Smooth muscle cell (in vitro differentiated cells): ENCODE measurements at regions not wholly inside any gene's neighbourhood (a gene's known extent, or its start where the extent isn't known, plus 50 kb on each side); places are given as distances from the start of the nearest gene placed in this dataset.

Experiments
- DNase-seq: peaks from one replicate; lab custom pipeline; 2025; ENCODE audit not compliant: unreplicated experiment; lab: John Stamatoyannopoulos, UW
- H2AFZ ChIP-seq: fragments of 200-600 bp; sonication (generic); 2 replicates; pipeline ENCODE4 v1.6.0; 2016; ENCODE audit warnings: antibody characterized with exemption, low read depth, mild to moderate bottlenecking
- H3F3A ChIP-seq: fragments of 200-600 bp; sonication (generic); 2 replicates; pipeline ENCODE4 v1.6.0; 2017; ENCODE audit warnings: antibody characterized with exemption, low read depth
- H3K27ac ChIP-seq: fragments of 200-600 bp; sonication (generic); 2 replicates; pipeline ENCODE4 v1.5.1; 2016; ENCODE audit warnings: low read depth, mild to moderate bottlenecking
- H3K27me3 ChIP-seq: fragments of 200-600 bp; sonication (generic); 2 replicates; pipeline ENCODE4 v1.6.1; 2016; ENCODE audit warnings: low read depth, mild to moderate bottlenecking
- H3K36me3 ChIP-seq: fragments of 200-600 bp; sonication (generic); 2 replicates; pipeline ENCODE4 v1.5.1; 2016; ENCODE audit warnings: low read depth
- H3K4me1 ChIP-seq: fragments of 200-600 bp; sonication (generic); 2 replicates; pipeline ENCODE4 v1.5.1; 2016; ENCODE audit warnings: low read depth
- H3K4me2 ChIP-seq: fragments of 200-600 bp; sonication (generic); 2 replicates; pipeline ENCODE4 v1.6.0; 2016; ENCODE audit warnings: mild to moderate bottlenecking
- H3K4me3 ChIP-seq: fragments of 200-600 bp; sonication (generic); 2 replicates; pipeline ENCODE4 v1.5.1; 2016; ENCODE audit warnings: mild to moderate bottlenecking
- H3K79me2 ChIP-seq: fragments of 200-600 bp; sonication (generic); 2 replicates; pipeline ENCODE4 v1.6.0; 2016; ENCODE audit warnings: low read depth, mild to moderate bottlenecking
- H3K9ac ChIP-seq: fragments of 200-600 bp; sonication (generic); 2 replicates; pipeline ENCODE4 v1.6.0; 2016; ENCODE audit warnings: low read depth
- H3K9me3 ChIP-seq: fragments of 200-600 bp; sonication (generic); replicated peaks from 2 replicates; pipeline ENCODE4 v1.5.1; 2016; ENCODE audit warnings: low read depth
- H4K20me1 ChIP-seq: fragments of 200-600 bp; sonication (generic); 2 replicates; pipeline ENCODE4 v1.6.0; 2016; ENCODE audit warnings: low read depth
- CTCF ChIP-seq: fragments of 200-600 bp; sonication (generic); IDR thresholded peaks from 2 replicates; pipeline ENCODE4 v1.5.1; 2017; ENCODE audit warnings: borderline replicate concordance, mild to moderate bottlenecking, antibody characterized with exemption; ENCODE audit not compliant: insufficient read depth, poor library complexity, severe bottlenecking
- WGBS: methylation state at CpG from one replicate; pipeline ENCODE4 v1.1.7; 2016; ENCODE audit warnings: low lambda C conversion rate; 5-methylcytosine and 5-hydroxymethylcytosine counted together

- H3F3A ChIP-seq: no peaks in the 10 kb centered on the region
- no peaks in the 10 kb centered on the region for H3K36me3 ChIP-seq
- no peaks in the 10 kb centered on the region for H4K20me1 ChIP-seq
- H2AFZ ChIP-seq: no peak overlapping the region
- H3K79me2 ChIP-seq: no peaks in the 10 kb centered on the region
- TF ChIP-seq CTCF: no peak
- H3K9ac ChIP-seq: no peak overlapping the region
- WGBS: 65% methylated on average over 3 of the region's 3 CpGs
- no peak overlapping the region for H3K4me3 ChIP-seq
- H3K4me1 ChIP-seq: peaks cover 3% of the 10 kb centered on the region
- no peak overlapping the region for H3K27ac ChIP-seq
- H3K9me3 ChIP-seq: no peaks in the 10 kb centered on the region
- no peak for DNase-seq
- peaks cover 46% of the 10 kb centered on the region for H3K27me3 ChIP-seq
- H3K4me2 ChIP-seq: no peak overlapping the region
These were observed 170.5 kb upstream of the RBM19 start for GRCh38 chr12:114136631-114137030.

- H3K27me3 ChIP-seq: peaks cover 43% of the 10 kb centered on the region
- H3K27ac ChIP-seq: no peak overlapping the region
- no peaks in the 10 kb centered on the region for H3K9me3 ChIP-seq
- no peak overlapping the region for H3K4me2 ChIP-seq
- no peaks in the 10 kb centered on the region for H3K36me3 ChIP-seq
- no peaks in the 10 kb centered on the region for H4K20me1 ChIP-seq
- DNase-seq: no peak
- no peaks in the 10 kb centered on the region for H3K79me2 ChIP-seq
- H3K4me1 ChIP-seq: peaks cover 3% of the 10 kb centered on the region
- H3K4me3 ChIP-seq: no peak overlapping the region
- H3F3A ChIP-seq: no peaks in the 10 kb centered on the region
- no peak for TF ChIP-seq CTCF
- H3K9ac ChIP-seq: no peak overlapping the region
- H2AFZ ChIP-seq: no peak overlapping the region
- 66% methylated on average over 3 of the region's 3 CpGs for WGBS
These were observed 168.8 kb upstream of the RBM19 start for GRCh38 chr12:114134922-114135321.

GRCh38 chr12:114131824-114132223, 165.7 kb upstream of the RBM19 start:
- Histone ChIP-seq H4K20me1 (no peaks in the 10 kb centered on the region), H3K27ac (no peak overlapping the region), H2AFZ (no peak overlapping the region), H3F3A (no peaks in the 10 kb centered on the region), H3K4me1 (peaks cover 3% of the 10 kb centered on the region), H3K79me2 (no peaks in the 10 kb centered on the region), H3K36me3 (no peaks in the 10 kb centered on the region), H3K9me3 (no peaks in the 10 kb centered on the region), H3K4me3 (no peak overlapping the region), H3K4me2 (no peak overlapping the region), H3K9ac (no peak overlapping the region), H3K27me3 (peaks cover 29% of the 10 kb centered on the region)
- TF ChIP-seq CTCF: no peak
- 30% methylated on average over 2 of the region's 2 CpGs for WGBS
- DNase-seq: no peak

GRCh38 chr12:114123108-114123507, 157.0 kb upstream of the RBM19 start:
- no peaks in the 10 kb centered on the region for H3K9me3 ChIP-seq
- H3K27ac ChIP-seq: no peak overlapping the region
- no peak for DNase-seq
- 56% methylated on average over 2 of the region's 2 CpGs for WGBS
- no peak overlapping the region for H3K9ac ChIP-seq
- H3F3A ChIP-seq: no peaks in the 10 kb centered on the region
- H3K36me3 ChIP-seq: no peaks in the 10 kb centered on the region
- H3K27me3 ChIP-seq: peaks cover 15% of the 10 kb centered on the region
- no peak overlapping the region for H2AFZ ChIP-seq
- no peaks in the 10 kb centered on the region for H4K20me1 ChIP-seq
- H3K79me2 ChIP-seq: no peaks in the 10 kb centered on the region
- TF ChIP-seq CTCF: no peak
- H3K4me3 ChIP-seq: no peak overlapping the region
- H3K4me1 ChIP-seq: no peaks in the 10 kb centered on the region
- no peak overlapping the region for H3K4me2 ChIP-seq
